Left ventricle myocardium inferior (tissue), 1 donor: ENCODE measurements at regions not wholly inside any gene's neighbourhood (a gene's known extent, or its start where the extent isn't known, plus 50 kb on each side); places are given as distances from the start of the nearest gene placed in this dataset.

Experiments
- DNase-seq: peaks from one replicate; pipeline ENCODE4 v3.0.0-alpha.2; 2020
- H3K27ac ChIP-seq: fragments of 200-600 bp; replicated peaks from 2 replicates; pipeline ENCODE4 v1.8.0; 2021
- H3K27me3 ChIP-seq: fragments of 200-600 bp; 2 replicates; pipeline ENCODE4 v1.8.0; 2021; ENCODE audit warnings: low read depth
- H3K36me3 ChIP-seq: fragments of 200-600 bp; 2 replicates; pipeline ENCODE4 v1.8.0; 2021
- H3K4me1 ChIP-seq: fragments of 200-600 bp; 2 replicates; pipeline ENCODE4 v1.8.0; 2021
- H3K4me3 ChIP-seq: fragments of 200-600 bp; 2 replicates; pipeline ENCODE4 v1.8.0; 2021; ENCODE audit warnings: mild to moderate bottlenecking, moderate library complexity
- H3K9me3 ChIP-seq: fragments of 200-600 bp; replicated peaks from 2 replicates; pipeline ENCODE4 v1.8.0; 2021
- CTCF ChIP-seq: fragments of 200-600 bp; IDR thresholded peaks from 2 replicates; pipeline ENCODE4 v1.8.0; 2021; ENCODE audit warnings: antibody characterized with exemption, mild to moderate bottlenecking, borderline replicate concordance
- intact Hi-C: fragments of 100-400 bp; cut with micrococcal nuclease; formaldehyde crosslinking; loops from one replicate; pipeline ENCODE4 v1.11.0; 2022
- donor health status: DM: no; HTN: yes; CAD: no; lungs with severe emphysema.

- Histone ChIP-seq H3K36me3 (no peaks in the 10 kb centered on the region), H3K4me1 (no peaks in the 10 kb centered on the region), H3K9me3 (no peaks in the 10 kb centered on the region), H3K4me3 (no peak overlapping the region), H3K27me3 (peaks cover 16% of the 10 kb centered on the region), H3K27ac (no peak overlapping the region)
- TF ChIP-seq CTCF = no peak
- intact Hi-C loops = no loop called here
- DNase-seq = no peak
Observed at GRCh38 chr4:153062652-153063168, 126.6 kb downstream of the FHDC1 start.

- no peaks in the 10 kb centered on the region for H3K4me1 ChIP-seq
- TF ChIP-seq CTCF = no peak
- peaks cover 11% of the 10 kb centered on the region for H3K27me3 ChIP-seq
- no peaks in the 10 kb centered on the region for H3K9me3 ChIP-seq
- H3K27ac ChIP-seq = no peak overlapping the region
- DNase-seq = no peak
- H3K4me3 ChIP-seq = no peak overlapping the region
- no peaks in the 10 kb centered on the region for H3K36me3 ChIP-seq
- intact Hi-C loops = no loop called here
Observed at GRCh38 chr4:153063490-153063889, 127.4 kb downstream of the FHDC1 start.

- Histone ChIP-seq H3K27ac (no peak overlapping the region), H3K4me1 (no peaks in the 10 kb centered on the region), H3K36me3 (no peaks in the 10 kb centered on the region), H3K27me3 (no peaks in the 10 kb centered on the region), H3K4me3 (no peak overlapping the region), H3K9me3 (no peaks in the 10 kb centered on the region)
- TF ChIP-seq CTCF = no peak
- intact Hi-C loops = no loop called here
- no peak for DNase-seq
Observed at GRCh38 chr4:153064571-153064970, 128.4 kb downstream of the FHDC1 start.

- intact Hi-C loops = no loop called here
- DNase-seq = no peak
- H3K9me3 ChIP-seq = no peaks in the 10 kb centered on the region
- TF ChIP-seq CTCF = no peak
- no peak overlapping the region for H3K27ac ChIP-seq
- H3K36me3 ChIP-seq = no peaks in the 10 kb centered on the region
- no peaks in the 10 kb centered on the region for H3K4me1 ChIP-seq
- H3K4me3 ChIP-seq = no peak overlapping the region
- H3K27me3 ChIP-seq = no peaks in the 10 kb centered on the region
Observed at GRCh38 chr4:153065276-153065675, 129.2 kb downstream of the FHDC1 start.

- H3K27ac ChIP-seq = no peak overlapping the region
- no peaks in the 10 kb centered on the region for H3K36me3 ChIP-seq
- intact Hi-C loops = no loop called here
- H3K9me3 ChIP-seq = no peaks in the 10 kb centered on the region
- DNase-seq = no peak
- no peaks in the 10 kb centered on the region for H3K27me3 ChIP-seq
- no peak overlapping the region for H3K4me3 ChIP-seq
- H3K4me1 ChIP-seq = no peaks in the 10 kb centered on the region
- TF ChIP-seq CTCF = no peak
Observed at GRCh38 chr4:153067376-153067775, 131.3 kb downstream of the FHDC1 start.

- Histone ChIP-seq H3K36me3 (no peaks in the 10 kb centered on the region), H3K27ac (no peak overlapping the region), H3K4me3 (no peak overlapping the region), H3K4me1 (no peaks in the 10 kb centered on the region), H3K9me3 (no peaks in the 10 kb centered on the region), H3K27me3 (no peaks in the 10 kb centered on the region)
- intact Hi-C loops = no loop called here
- DNase-seq = no peak
- no peak for TF ChIP-seq CTCF
Observed at GRCh38 chr4:153068751-153069150, 132.6 kb downstream of the FHDC1 start.
